Nephron (organoid): ENCODE measurements at regions not wholly inside any gene's neighbourhood (a gene's known extent, or its start where the extent isn't known, plus 50 kb on each side); places are given as distances from the start of the nearest gene placed in this dataset.

Experiments
- H3K27ac Mint-ChIP-seq, 3 experiments: 2 replicates each; pipeline ENCODE4 v1.8.0; 2020; ENCODE audit warnings: mixed read lengths in 3 of 3, mild to moderate bottlenecking in 2 of 3, moderate library complexity in 1 of 3
- H3K27me3 Mint-ChIP-seq: 2 replicates; pipeline ENCODE4 v1.8.0; 2021; ENCODE audit warnings: low read depth, mild to moderate bottlenecking, moderate library complexity, mixed read lengths
- H3K36me3 Mint-ChIP-seq: 2 replicates; pipeline ENCODE4 v1.8.0; 2020; ENCODE audit warnings: low read depth, mixed read lengths
- H3K4me1 Mint-ChIP-seq: 2 replicates; pipeline ENCODE4 v1.8.0; 2020; ENCODE audit warnings: mixed read lengths
- H3K4me3 Mint-ChIP-seq, 3 experiments: 2 replicates each; pipeline ENCODE4 v1.8.0; 2020; ENCODE audit warnings: mild to moderate bottlenecking in 3 of 3, mixed read lengths in 3 of 3, moderate library complexity in 2 of 3
- H3K9me3 Mint-ChIP-seq: 2 replicates; pipeline ENCODE4 v1.8.0; 2020; ENCODE audit warnings: mixed read lengths
- TF ChIP-seq, protein P1 (sequence below), 3 experiments: fragments of 200-600 bp; sonication (generic); IDR thresholded peaks; one replicate each; pipeline ENCODE4 v1.5.0; 2021; ENCODE audit warnings: antibody characterized with exemption in 3 of 3; ENCODE audit not compliant: unreplicated experiment in 3 of 3

GRCh38 chr16:56113223-56113622, 78.1 kb upstream of the GNAO1 start:
- no peaks in the 10 kb centered on the region for H3K9me3 Mint-ChIP-seq
- peaks cover 34% of the 10 kb centered on the region for H3K4me1 Mint-ChIP-seq
- H3K4me3 Mint-ChIP-seq = no peak overlapping the region
- no peaks in the 10 kb centered on the region for H3K27me3 Mint-ChIP-seq
- H3K27ac Mint-ChIP-seq = peak overlapping the region in 2 of 3 experiments; percentile 39 to 66
- TF ChIP-seq, protein P1, sequence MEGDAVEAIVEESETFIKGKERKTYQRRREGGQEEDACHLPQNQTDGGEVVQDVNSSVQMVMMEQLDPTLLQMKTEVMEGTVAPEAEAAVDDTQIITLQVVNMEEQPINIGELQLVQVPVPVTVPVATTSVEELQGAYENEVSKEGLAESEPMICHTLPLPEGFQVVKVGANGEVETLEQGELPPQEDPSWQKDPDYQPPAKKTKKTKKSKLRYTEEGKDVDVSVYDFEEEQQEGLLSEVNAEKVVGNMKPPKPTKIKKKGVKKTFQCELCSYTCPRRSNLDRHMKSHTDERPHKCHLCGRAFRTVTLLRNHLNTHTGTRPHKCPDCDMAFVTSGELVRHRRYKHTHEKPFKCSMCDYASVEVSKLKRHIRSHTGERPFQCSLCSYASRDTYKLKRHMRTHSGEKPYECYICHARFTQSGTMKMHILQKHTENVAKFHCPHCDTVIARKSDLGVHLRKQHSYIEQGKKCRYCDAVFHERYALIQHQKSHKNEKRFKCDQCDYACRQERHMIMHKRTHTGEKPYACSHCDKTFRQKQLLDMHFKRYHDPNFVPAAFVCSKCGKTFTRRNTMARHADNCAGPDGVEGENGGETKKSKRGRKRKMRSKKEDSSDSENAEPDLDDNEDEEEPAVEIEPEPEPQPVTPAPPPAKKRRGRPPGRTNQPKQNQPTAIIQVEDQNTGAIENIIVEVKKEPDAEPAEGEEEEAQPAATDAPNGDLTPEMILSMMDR (IDR thresholded peaks at IDR 0.05; ENCODE audit: unreplicated experiment in 3 of 3) = no peak
- H3K36me3 Mint-ChIP-seq = no peaks in the 10 kb centered on the region

- peaks cover 7% of the 10 kb centered on the region for H3K27me3 Mint-ChIP-seq
- TF ChIP-seq, protein P1 (IDR thresholded peaks at IDR 0.05; ENCODE audit: unreplicated experiment in 3 of 3) = no peak
- no peak overlapping the region for H3K4me3 Mint-ChIP-seq
- no peaks in the 10 kb centered on the region for H3K36me3 Mint-ChIP-seq
- peaks cover 35% of the 10 kb centered on the region for H3K4me1 Mint-ChIP-seq
- H3K9me3 Mint-ChIP-seq = no peaks in the 10 kb centered on the region
- no peak overlapping the region for H3K27ac Mint-ChIP-seq
These were observed 80.2 kb upstream of the GNAO1 start for GRCh38 chr16:56111100-56111499.

- TF ChIP-seq, protein P1 (IDR thresholded peaks at IDR 0.05; ENCODE audit: unreplicated experiment in 3 of 3) = no peak
- Mint-ChIP-seq H3K9me3 (no peaks in the 10 kb centered on the region), H3K27ac (peak overlapping the region in 2 of 3 experiments; percentile 36 to 61), H3K4me3 (no peak overlapping the region), H3K36me3 (no peaks in the 10 kb centered on the region), H3K27me3 (peaks cover 14% of the 10 kb centered on the region), H3K4me1 (peaks cover 29% of the 10 kb centered on the region)
These were observed 81.3 kb upstream of the GNAO1 start for GRCh38 chr16:56109994-56110393.

- TF ChIP-seq, protein P1 (IDR thresholded peaks at IDR 0.05; ENCODE audit: unreplicated experiment in 3 of 3) = no peak
- Mint-ChIP-seq H3K4me3 (no peak overlapping the region), H3K27ac (peak overlapping the region in 2 of 3 experiments; percentile 36 to 61), H3K9me3 (no peaks in the 10 kb centered on the region), H3K36me3 (no peaks in the 10 kb centered on the region), H3K4me1 (peaks cover 29% of the 10 kb centered on the region), H3K27me3 (peaks cover 14% of the 10 kb centered on the region)
These were observed 82.1 kb upstream of the GNAO1 start for GRCh38 chr16:56109205-56109604.

DNA sequence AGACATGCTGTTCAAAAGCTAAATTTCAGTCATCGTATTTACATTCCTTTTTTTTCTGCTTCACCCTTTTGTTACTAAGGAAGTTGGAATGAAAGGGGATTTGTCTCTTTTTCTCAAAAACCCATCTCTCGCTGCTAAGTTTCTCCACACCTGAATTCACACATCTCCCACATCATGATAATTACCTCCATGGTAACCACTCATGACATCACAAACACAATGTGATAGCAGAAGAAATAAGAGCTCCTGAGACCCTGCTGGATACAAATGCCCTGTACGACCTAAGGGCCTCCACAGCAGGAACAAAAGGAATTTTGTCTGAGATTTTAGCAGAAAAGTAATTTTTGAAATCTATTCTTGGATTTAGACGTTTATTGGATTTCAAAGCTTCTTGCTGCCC, 82.6 kb upstream of the GNAO1 start:
- no peaks in the 10 kb centered on the region for H3K9me3 Mint-ChIP-seq
- peaks cover 29% of the 10 kb centered on the region for H3K4me1 Mint-ChIP-seq
- TF ChIP-seq, protein P1 (IDR thresholded peaks at IDR 0.05; ENCODE audit: unreplicated experiment in 3 of 3) = no peak
- no peak overlapping the region for H3K4me3 Mint-ChIP-seq
- no peaks in the 10 kb centered on the region for H3K36me3 Mint-ChIP-seq
- H3K27ac Mint-ChIP-seq = peak overlapping the region in 1 of 3 experiments; percentile 61
- H3K27me3 Mint-ChIP-seq = peaks cover 14% of the 10 kb centered on the region

GRCh38 chr16:56108056-56108471, 83.2 kb upstream of the GNAO1 start:
- Mint-ChIP-seq H3K27ac (no peak overlapping the region), H3K36me3 (no peaks in the 10 kb centered on the region), H3K27me3 (peaks cover 16% of the 10 kb centered on the region), H3K9me3 (no peaks in the 10 kb centered on the region), H3K4me1 (peaks cover 28% of the 10 kb centered on the region), H3K4me3 (no peak overlapping the region)
- TF ChIP-seq, protein P1 (IDR thresholded peaks at IDR 0.05; ENCODE audit: unreplicated experiment in 3 of 3) = no peak
